Cardiac fibroblast (primary cell): ENCODE measurements at regions not wholly inside any gene's neighbourhood (a gene's known extent, or its start where the extent isn't known, plus 50 kb on each side); places are given as distances from the start of the nearest gene placed in this dataset.

Source experiments
- DNase-seq, 2 donors: peaks; one replicate each; pipeline versions ENCODE4 v3.0.0 to v3.0.0-alpha.2; 2010; ENCODE audit warnings: low read depth in 2 of 2
- H3K4me3 ChIP-seq, 2 donors: replicated peaks in 1 of 2; 1 replicate in 1 of 2; 2 replicates in 1 of 2; pipeline ENCODE4 v1.5.1; 2011; ENCODE audit warnings: low read depth in 2 of 2, low read length in 2 of 2, mild to moderate bottlenecking in 2 of 2, moderate library complexity in 1 of 2
- TF ChIP-seq, protein P1 (sequence below): IDR thresholded peaks from one replicate; pipeline ENCODE4 v1.5.1; 2011; ENCODE audit warnings: low read depth, mild to moderate bottlenecking, low read length, inconsistent platforms

GRCh38 chr1:10904396-10905358 lies 107.8 kb upstream of the TARDBP start:
- DNase-seq, result peak in 1 of 2 donors; percentile 54
- H3K4me3 ChIP-seq, result no peak overlapping the region
- TF ChIP-seq, protein P1, sequence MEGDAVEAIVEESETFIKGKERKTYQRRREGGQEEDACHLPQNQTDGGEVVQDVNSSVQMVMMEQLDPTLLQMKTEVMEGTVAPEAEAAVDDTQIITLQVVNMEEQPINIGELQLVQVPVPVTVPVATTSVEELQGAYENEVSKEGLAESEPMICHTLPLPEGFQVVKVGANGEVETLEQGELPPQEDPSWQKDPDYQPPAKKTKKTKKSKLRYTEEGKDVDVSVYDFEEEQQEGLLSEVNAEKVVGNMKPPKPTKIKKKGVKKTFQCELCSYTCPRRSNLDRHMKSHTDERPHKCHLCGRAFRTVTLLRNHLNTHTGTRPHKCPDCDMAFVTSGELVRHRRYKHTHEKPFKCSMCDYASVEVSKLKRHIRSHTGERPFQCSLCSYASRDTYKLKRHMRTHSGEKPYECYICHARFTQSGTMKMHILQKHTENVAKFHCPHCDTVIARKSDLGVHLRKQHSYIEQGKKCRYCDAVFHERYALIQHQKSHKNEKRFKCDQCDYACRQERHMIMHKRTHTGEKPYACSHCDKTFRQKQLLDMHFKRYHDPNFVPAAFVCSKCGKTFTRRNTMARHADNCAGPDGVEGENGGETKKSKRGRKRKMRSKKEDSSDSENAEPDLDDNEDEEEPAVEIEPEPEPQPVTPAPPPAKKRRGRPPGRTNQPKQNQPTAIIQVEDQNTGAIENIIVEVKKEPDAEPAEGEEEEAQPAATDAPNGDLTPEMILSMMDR, result no peak

DNA sequence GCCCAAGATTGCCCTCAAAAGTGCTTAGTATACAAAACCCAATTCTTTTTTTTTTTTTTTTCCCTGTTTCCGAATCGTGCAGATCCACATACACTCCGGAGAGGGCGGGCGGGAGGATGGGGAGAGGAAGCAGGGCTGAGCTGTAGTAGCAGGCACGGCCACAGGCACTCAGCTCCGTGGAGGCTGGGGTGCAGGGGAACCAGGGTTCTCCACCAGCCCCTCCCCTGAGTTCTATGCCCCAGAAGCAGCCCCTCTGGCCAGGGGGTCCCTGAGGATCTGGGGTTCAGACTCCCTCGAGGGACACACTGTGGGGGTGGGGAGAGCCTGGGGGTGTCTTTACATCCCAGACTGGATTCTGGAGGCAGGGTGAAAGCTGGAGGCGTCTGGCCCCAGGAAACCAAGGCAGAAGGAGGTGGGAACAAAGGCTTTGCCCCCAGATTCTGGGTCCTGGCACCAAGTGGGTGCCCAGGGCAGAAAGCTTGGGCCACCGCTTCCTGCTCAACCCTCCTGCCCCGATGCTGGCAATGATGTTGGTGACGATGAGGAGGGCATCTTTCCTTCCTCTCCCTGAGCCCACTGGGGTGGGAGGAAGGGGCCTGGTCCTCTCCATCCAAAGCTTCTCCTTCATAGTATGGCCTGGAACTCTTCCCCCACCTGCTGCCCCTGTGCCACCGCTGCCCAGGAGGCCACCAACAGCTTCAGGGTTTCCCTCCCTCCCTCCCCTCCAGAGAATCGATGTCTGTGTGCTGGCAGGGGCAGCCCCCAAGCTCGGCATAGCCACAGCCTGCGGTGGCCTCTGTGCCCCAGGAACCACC lies 106.4 kb upstream of the TARDBP start:
- DNase-seq, result no peak
- TF ChIP-seq, protein P1, result no peak
- no peak overlapping the region for H3K4me3 ChIP-seq

- TF ChIP-seq, protein P1, result no peak
- no peak overlapping the region for H3K4me3 ChIP-seq
- DNase-seq, result no peak
Observed at GRCh38 chr1:10906866-10907519, 105.5 kb upstream of the TARDBP start.

GRCh38 chr1:10908266-10908665 lies 104.2 kb upstream of the TARDBP start:
- H3K4me3 ChIP-seq, result no peak overlapping the region
- DNase-seq, result no peak
- TF ChIP-seq, protein P1, result no peak

DNA sequence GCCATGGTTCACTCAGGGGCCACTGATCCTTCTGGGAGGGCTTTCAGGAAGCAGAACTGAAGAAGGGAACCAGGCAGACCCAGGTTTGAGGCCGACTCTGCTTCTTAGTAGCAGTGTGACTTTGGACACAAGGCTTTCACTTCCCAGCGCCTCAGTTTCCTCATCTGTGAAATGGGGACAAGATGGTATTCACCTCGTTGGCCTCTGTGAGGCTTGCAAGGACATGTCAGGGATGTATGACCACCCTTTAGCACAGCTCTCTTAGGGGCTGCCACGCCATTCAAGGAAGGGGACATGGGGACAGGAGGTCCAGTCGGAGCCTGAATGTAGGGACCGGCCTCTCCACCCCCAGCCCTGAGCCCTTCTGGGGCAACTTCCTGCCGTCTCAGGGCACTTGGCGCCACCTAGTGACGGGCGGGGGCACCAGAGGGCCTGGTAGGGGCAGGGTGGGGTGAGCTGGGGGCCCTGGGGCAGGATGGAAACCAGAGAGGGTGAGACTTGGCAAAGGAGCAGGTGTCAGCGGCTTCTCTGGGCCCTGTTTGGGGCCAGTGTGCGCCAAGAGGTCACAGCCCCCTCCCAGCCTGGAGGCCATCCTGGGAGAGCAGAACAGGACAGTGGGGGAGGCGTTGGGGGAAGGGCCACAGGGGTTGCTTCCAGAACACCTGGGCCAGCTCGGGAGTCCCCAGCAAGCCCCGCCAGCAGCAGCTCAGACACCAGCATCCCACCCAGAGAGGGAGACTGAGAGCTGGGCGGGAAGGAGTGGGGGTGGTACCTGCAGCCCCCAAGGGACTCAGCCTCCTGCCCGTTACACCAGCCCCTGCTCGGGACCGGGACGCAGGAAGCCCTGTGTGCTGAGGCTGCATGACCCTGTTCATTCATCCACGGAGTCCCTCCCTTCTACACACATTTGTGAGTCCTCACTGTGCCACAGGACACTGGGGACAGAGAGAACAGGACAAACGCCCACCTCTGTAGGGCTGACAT lies 102.5 kb upstream of the TARDBP start:
- peak in 1 of 2 donors; percentile 38 for DNase-seq
- TF ChIP-seq, protein P1, result peak; percentile 50
- H3K4me3 ChIP-seq, result no peak overlapping the region
